ENCODE measurements at regions not wholly inside any gene's neighbourhood (a gene's known extent, or its start where the extent isn't known, plus 50 kb on each side); places are given as distances from the start of the nearest gene placed in this dataset.

DNA sequence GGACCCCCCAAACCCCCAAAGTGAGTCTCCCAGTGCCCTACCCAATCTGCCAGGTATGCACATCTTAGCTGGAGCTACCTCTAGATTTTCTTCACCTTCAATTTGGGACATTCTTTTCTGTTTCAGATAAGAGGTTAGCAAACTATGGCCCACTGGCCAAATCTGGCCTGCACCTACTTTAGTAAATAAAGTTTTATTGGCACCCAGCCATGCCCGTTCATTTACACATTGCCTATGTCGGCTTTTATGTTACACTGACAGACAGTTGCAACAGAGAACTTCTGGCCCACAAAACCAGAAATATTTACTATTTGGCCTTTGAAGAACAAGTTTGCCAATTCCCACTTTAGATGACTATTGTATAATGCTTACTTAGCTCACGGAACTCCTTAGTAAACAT lies 55.9 kb upstream of the STX16 start:
- TF ChIP-seq, protein P1, sequence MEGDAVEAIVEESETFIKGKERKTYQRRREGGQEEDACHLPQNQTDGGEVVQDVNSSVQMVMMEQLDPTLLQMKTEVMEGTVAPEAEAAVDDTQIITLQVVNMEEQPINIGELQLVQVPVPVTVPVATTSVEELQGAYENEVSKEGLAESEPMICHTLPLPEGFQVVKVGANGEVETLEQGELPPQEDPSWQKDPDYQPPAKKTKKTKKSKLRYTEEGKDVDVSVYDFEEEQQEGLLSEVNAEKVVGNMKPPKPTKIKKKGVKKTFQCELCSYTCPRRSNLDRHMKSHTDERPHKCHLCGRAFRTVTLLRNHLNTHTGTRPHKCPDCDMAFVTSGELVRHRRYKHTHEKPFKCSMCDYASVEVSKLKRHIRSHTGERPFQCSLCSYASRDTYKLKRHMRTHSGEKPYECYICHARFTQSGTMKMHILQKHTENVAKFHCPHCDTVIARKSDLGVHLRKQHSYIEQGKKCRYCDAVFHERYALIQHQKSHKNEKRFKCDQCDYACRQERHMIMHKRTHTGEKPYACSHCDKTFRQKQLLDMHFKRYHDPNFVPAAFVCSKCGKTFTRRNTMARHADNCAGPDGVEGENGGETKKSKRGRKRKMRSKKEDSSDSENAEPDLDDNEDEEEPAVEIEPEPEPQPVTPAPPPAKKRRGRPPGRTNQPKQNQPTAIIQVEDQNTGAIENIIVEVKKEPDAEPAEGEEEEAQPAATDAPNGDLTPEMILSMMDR (conservative IDR thresholded peaks at IDR 0.05; ENCODE audit: low read length): no peak
- no peak for TF ChIP-seq EZH2phosphoT487 (IDR thresholded peaks at IDR 0.05; ENCODE audit: borderline replicate concordance, low read depth, low read length)
